ENCODE measurements at regions not wholly inside any gene's neighbourhood (a gene's known extent, or its start where the extent isn't known, plus 50 kb on each side); places are given as distances from the start of the nearest gene placed in this dataset.

DNA sequence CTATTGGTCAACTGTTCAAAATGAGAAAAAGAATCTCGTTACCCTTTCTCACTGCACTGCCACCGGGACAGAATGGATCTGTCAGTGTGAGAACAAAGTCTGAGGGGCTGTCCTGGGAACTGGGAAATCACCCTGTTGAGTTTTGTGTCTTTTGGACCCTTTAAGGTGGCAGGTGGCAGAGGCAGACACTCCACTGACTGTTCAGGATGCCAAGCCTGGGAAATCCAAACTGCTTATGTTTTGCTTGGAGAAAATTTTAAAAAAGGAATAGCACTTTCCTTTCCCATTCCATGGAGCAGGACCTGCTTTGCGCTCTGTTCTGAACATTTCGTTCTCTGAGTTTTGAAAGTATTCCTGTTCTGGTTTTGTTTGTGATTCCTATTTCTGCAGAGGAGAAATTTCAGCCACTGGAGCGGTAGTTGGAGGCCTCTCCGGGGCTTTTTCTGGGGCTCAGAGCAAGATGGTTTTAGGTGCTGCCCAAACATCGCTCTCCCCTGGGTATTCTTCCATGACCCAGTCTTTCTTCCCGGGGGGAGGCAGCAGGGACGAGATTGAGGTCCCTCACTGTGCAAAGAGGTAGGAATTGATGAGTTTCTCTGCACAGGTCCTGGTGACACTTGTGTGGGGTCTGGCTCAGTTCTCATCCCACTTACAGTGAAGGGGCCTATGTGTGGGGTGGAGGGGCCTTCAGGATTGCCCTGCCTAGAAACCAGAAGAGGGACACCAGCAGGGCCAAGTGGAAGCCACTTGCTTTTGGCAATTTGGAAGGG, 138.5 kb upstream of the SYT13 start:
- TF ChIP-seq, protein P1, sequence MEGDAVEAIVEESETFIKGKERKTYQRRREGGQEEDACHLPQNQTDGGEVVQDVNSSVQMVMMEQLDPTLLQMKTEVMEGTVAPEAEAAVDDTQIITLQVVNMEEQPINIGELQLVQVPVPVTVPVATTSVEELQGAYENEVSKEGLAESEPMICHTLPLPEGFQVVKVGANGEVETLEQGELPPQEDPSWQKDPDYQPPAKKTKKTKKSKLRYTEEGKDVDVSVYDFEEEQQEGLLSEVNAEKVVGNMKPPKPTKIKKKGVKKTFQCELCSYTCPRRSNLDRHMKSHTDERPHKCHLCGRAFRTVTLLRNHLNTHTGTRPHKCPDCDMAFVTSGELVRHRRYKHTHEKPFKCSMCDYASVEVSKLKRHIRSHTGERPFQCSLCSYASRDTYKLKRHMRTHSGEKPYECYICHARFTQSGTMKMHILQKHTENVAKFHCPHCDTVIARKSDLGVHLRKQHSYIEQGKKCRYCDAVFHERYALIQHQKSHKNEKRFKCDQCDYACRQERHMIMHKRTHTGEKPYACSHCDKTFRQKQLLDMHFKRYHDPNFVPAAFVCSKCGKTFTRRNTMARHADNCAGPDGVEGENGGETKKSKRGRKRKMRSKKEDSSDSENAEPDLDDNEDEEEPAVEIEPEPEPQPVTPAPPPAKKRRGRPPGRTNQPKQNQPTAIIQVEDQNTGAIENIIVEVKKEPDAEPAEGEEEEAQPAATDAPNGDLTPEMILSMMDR (IDR thresholded peaks at IDR 0.05; ENCODE audit: borderline replicate concordance, extremely low read depth, low read length, poor library complexity, severe bottlenecking): no peak
- TF ChIP-seq EZH2 (IDR thresholded peaks at IDR 0.05; ENCODE audit: borderline replicate concordance, low read depth, low read length, severe bottlenecking): no peak
- no peaks in the 10 kb centered on the region for H3K9me3 ChIP-seq (ENCODE audit: insufficient read depth, low read length, severe bottlenecking)

GRCh38 chr11:45423475-45424120, 137.5 kb upstream of the SYT13 start:
- peaks cover 24% of the 10 kb centered on the region for H3K27me3 ChIP-seq (ENCODE audit: insufficient read depth, low read length, poor library complexity)
- H3K36me3 ChIP-seq (ENCODE audit: insufficient read depth, low read length): no peaks in the 10 kb centered on the region
- H4K20me1 ChIP-seq (ENCODE audit: insufficient read depth, low read length): no peaks in the 10 kb centered on the region
- no peaks in the 10 kb centered on the region for H3K4me1 ChIP-seq (ENCODE audit: insufficient read depth, low read length)
- TF ChIP-seq, protein P1 (IDR thresholded peaks at IDR 0.05; ENCODE audit: borderline replicate concordance, extremely low read depth, low read length, poor library complexity, severe bottlenecking): no peak
- TF ChIP-seq EZH2 (IDR thresholded peaks at IDR 0.05; ENCODE audit: borderline replicate concordance, low read depth, low read length, severe bottlenecking): no peak
- no peaks in the 10 kb centered on the region for H3K9me3 ChIP-seq (ENCODE audit: insufficient read depth, low read length, severe bottlenecking)
- no peak overlapping the region for H3K27ac ChIP-seq (ENCODE audit: low read length)
- H3K9ac ChIP-seq (ENCODE audit: low read depth, low read length): no peak overlapping the region
- H3K79me2 ChIP-seq (ENCODE audit: insufficient read depth, low read length): no peaks in the 10 kb centered on the region
- H2AFZ ChIP-seq (ENCODE audit: low read depth, low read length): no peak overlapping the region
- no peak overlapping the region for H3K4me3 ChIP-seq (ENCODE audit: low read depth in 1 of 2, low read length in 2 of 2)
- ATAC-seq (ENCODE audit: insufficient read depth, low read depth) (no peak), DNase-seq (no peak)
- no peak overlapping the region for H3K4me2 ChIP-seq (ENCODE audit: insufficient read depth, low read length)

More for the DNA sequence above, 138.5 kb upstream of the SYT13 start:
- H3K79me2 ChIP-seq (ENCODE audit: insufficient read depth, low read length): no peaks in the 10 kb centered on the region
- H3K4me1 ChIP-seq (ENCODE audit: insufficient read depth, low read length): no peaks in the 10 kb centered on the region
- H3K9ac ChIP-seq (ENCODE audit: low read depth, low read length): no peak overlapping the region
- no peak overlapping the region for H3K4me2 ChIP-seq (ENCODE audit: insufficient read depth, low read length)
- peaks cover 28% of the 10 kb centered on the region for H3K27me3 ChIP-seq (ENCODE audit: insufficient read depth, low read length, poor library complexity)
- H4K20me1 ChIP-seq (ENCODE audit: insufficient read depth, low read length): no peaks in the 10 kb centered on the region
- DNase-seq (no peak), ATAC-seq (ENCODE audit: insufficient read depth, low read depth) (no peak)
- no peak overlapping the region for H3K27ac ChIP-seq (ENCODE audit: low read length)
- no peak overlapping the region for H2AFZ ChIP-seq (ENCODE audit: low read depth, low read length)
- no peaks in the 10 kb centered on the region for H3K36me3 ChIP-seq (ENCODE audit: insufficient read depth, low read length)
- no peak overlapping the region for H3K4me3 ChIP-seq (ENCODE audit: low read depth in 1 of 2, low read length in 2 of 2)

DNA sequence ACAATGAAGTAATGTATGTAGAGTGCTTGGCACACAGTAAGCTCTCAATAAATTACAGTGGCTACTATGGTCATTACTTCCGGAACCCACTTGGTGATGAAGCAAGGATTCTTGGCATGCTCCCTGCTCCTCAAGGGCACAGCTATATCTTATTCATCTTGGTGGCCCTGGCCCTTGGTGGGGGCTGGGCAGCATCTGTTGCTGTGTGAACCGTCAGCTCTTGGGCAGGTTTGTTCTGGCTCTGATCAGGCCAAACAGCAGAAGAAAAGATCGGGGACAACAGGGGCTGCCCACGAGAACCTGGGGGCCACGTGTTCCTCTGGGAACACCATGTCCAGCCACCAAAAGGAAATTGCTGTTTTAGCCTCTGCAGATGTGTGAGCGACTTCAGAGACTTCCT, 136.9 kb upstream of the SYT13 start:
- Histone ChIP-seq H3K4me3 (ENCODE audit: low read depth in 1 of 2, low read length in 2 of 2) (no peak overlapping the region), H3K9me3 (ENCODE audit: insufficient read depth, low read length, severe bottlenecking) (no peaks in the 10 kb centered on the region), H3K27me3 (ENCODE audit: insufficient read depth, low read length, poor library complexity) (peaks cover 26% of the 10 kb centered on the region), H3K4me1 (ENCODE audit: insufficient read depth, low read length) (no peaks in the 10 kb centered on the region), H3K9ac (ENCODE audit: low read depth, low read length) (no peak overlapping the region), H3K79me2 (ENCODE audit: insufficient read depth, low read length) (no peaks in the 10 kb centered on the region), H3K36me3 (ENCODE audit: insufficient read depth, low read length) (no peaks in the 10 kb centered on the region), H2AFZ (ENCODE audit: low read depth, low read length) (no peak overlapping the region), H3K4me2 (ENCODE audit: insufficient read depth, low read length) (no peak overlapping the region), H3K27ac (ENCODE audit: low read length) (no peak overlapping the region), H4K20me1 (ENCODE audit: insufficient read depth, low read length) (no peaks in the 10 kb centered on the region)
- no peak for DNase-seq
- ATAC-seq (ENCODE audit: insufficient read depth, low read depth): no peak
- TF ChIP-seq, protein P1 (IDR thresholded peaks at IDR 0.05; ENCODE audit: borderline replicate concordance, extremely low read depth, low read length, poor library complexity, severe bottlenecking): no peak
- TF ChIP-seq EZH2 (IDR thresholded peaks at IDR 0.05; ENCODE audit: borderline replicate concordance, low read depth, low read length, severe bottlenecking): no peak

Data from DND-41 (cell line).